GM23248 (cell line): ENCODE measurements at regions not wholly inside any gene's neighbourhood (a gene's known extent, or its start where the extent isn't known, plus 50 kb on each side); places are given as distances from the start of the nearest gene placed in this dataset.
A peak's percentile ranks its signal among the peaks of the same experiment; 100 is the strongest.

Experiments
- DNase-seq: peaks from one replicate; pipeline ENCODE4 v3.0.0-alpha.2; 2015
- H2AFZ ChIP-seq: fragments of 200-600 bp; sonication (generic); 2 replicates; pipeline ENCODE4 v1.6.1; 2016; ENCODE audit warnings: antibody characterized with exemption
- H3F3A ChIP-seq: fragments of 200-600 bp; sonication (generic); 2 replicates; pipeline ENCODE4 v1.6.1; 2016; ENCODE audit warnings: mild to moderate bottlenecking, antibody characterized with exemption, mixed run types; ENCODE audit not compliant: insufficient read depth
- H3K27ac ChIP-seq: fragments of 200-600 bp; sonication (generic); 2 replicates; pipeline ENCODE4 v1.5.1; 2016; ENCODE audit warnings: mild to moderate bottlenecking
- H3K27me3 ChIP-seq: fragments of 200-600 bp; sonication (generic); replicated peaks from 2 replicates; pipeline ENCODE4 v1.6.1; 2016; ENCODE audit warnings: mild to moderate bottlenecking; ENCODE audit not compliant: insufficient read depth
- H3K36me3 ChIP-seq: fragments of 200-600 bp; sonication (generic); 2 replicates; pipeline ENCODE4 v1.6.1; 2016; ENCODE audit warnings: low read depth, mild to moderate bottlenecking
- H3K4me1 ChIP-seq: fragments of 200-600 bp; sonication (generic); 2 replicates; pipeline ENCODE4 v1.6.1; 2016; ENCODE audit warnings: mild to moderate bottlenecking; ENCODE audit not compliant: insufficient read depth
- H3K4me2 ChIP-seq: fragments of 200-600 bp; sonication (generic); one replicate; pipeline ENCODE4 v1.6.1; 2016; ENCODE audit warnings: mild to moderate bottlenecking; ENCODE audit not compliant: unreplicated experiment
- H3K4me3 ChIP-seq: fragments of 200-600 bp; sonication (generic); 2 replicates; pipeline ENCODE4 v1.5.1; 2016; ENCODE audit warnings: mild to moderate bottlenecking
- H3K79me2 ChIP-seq: fragments of 200-600 bp; sonication (generic); 2 replicates; pipeline ENCODE4 v1.6.1; 2016; ENCODE audit warnings: mild to moderate bottlenecking; ENCODE audit not compliant: insufficient read depth
- H3K9ac ChIP-seq: fragments of 200-600 bp; sonication (generic); 2 replicates; pipeline ENCODE4 v1.6.1; 2016; ENCODE audit warnings: mild to moderate bottlenecking
- H3K9me2 ChIP-seq: fragments of 200-600 bp; sonication (generic); 2 replicates; pipeline ENCODE4 v1.6.1; 2016; ENCODE audit warnings: mixed run types, mild to moderate bottlenecking, moderate library complexity; ENCODE audit not compliant: insufficient read depth
- H3K9me3 ChIP-seq: fragments of 200-600 bp; sonication (generic); one replicate; pipeline ENCODE4 v1.6.1; 2017; ENCODE audit warnings: low read depth
- H4K20me1 ChIP-seq: fragments of 200-600 bp; sonication (generic); 2 replicates; pipeline ENCODE4 v1.6.0; 2016; ENCODE audit not compliant: insufficient read depth
- EZH2 ChIP-seq: fragments of 200-600 bp; sonication (generic); IDR thresholded peaks from 2 replicates; pipeline ENCODE4 v1.6.1; 2018; ENCODE audit warnings: antibody characterized with exemption, mild to moderate bottlenecking; ENCODE audit not compliant: insufficient read depth, poor library complexity, severe bottlenecking
- EZH2phosphoT487 ChIP-seq: fragments of 200-600 bp; sonication (generic); IDR thresholded peaks from 2 replicates; pipeline ENCODE4 v1.6.1; 2018; ENCODE audit warnings: antibody characterized with exemption, moderate library complexity, mild to moderate bottlenecking, low read depth; ENCODE audit not compliant: insufficient read depth
- WGBS, 2 experiments: methylation state at CpG; one replicate each; pipeline ENCODE4 v1.1.6; 2015 to 2017; ENCODE audit warnings: low lambda C conversion rate in 2 of 2, low coverage in 1 of 2; ENCODE audit errors: missing lambda C conversion rate in 2 of 2; 5-methylcytosine and 5-hydroxymethylcytosine counted together
- in situ Hi-C: fragments of 300-500 bp; cut with MboI; formaldehyde crosslinking; loops from 2 replicates; pipeline ENCODE4 v1.15.0; 2020

GRCh38 chr2:176392744-176393414 lies 123.6 kb downstream of the MTX2 start:
- in situ Hi-C loops: no loop called here
- H3K27ac ChIP-seq: no peak overlapping the region
- H3K27me3 ChIP-seq: no peaks in the 10 kb centered on the region
- no peaks in the 10 kb centered on the region for H3K9me3 ChIP-seq
- H3K4me1 ChIP-seq: peaks cover 15% of the 10 kb centered on the region
- TF ChIP-seq EZH2: no peak
- TF ChIP-seq EZH2phosphoT487: no peak
- H2AFZ ChIP-seq: no peak overlapping the region
- no peaks in the 10 kb centered on the region for H4K20me1 ChIP-seq
- H3K79me2 ChIP-seq: no peaks in the 10 kb centered on the region
- no peak overlapping the region for H3K4me2 ChIP-seq
- no peaks in the 10 kb centered on the region for H3K36me3 ChIP-seq
- H3K4me3 ChIP-seq: no peak overlapping the region
- peaks cover 10% of the 10 kb centered on the region for H3F3A ChIP-seq
- H3K9ac ChIP-seq: no peak overlapping the region
- DNase-seq: no peak
- no peaks in the 10 kb centered on the region for H3K9me2 ChIP-seq
- 80 to 81% methylated on average over 3 of the region's 3 CpGs for WGBS, 2 experiments

DNA sequence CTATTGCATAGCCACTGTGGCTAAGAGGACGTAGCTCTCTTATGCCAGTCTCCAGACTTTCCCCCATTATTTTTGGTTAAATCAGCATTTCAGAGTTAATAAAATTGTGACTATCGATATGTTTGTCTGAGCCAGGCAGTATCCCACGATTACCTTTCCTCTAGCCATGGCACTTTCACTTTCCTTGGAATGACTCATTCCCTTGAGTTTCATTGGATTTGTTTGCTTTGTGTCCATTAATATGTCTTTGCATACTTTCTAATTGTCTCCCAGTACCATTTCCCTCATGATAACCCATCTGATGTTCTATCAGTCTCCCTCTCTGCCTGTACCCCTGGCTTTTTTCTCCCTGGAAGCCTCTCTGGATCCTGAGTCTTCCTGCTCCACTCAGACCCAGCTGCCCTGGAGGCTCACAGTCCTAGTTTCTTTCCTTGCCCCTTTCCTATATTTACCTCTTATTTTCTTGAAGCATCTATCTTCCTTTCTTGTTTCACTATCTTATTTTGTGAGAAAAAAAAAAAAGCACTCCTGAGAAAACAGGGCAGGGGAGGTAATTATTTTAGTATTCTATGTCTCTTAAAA lies 126.1 kb downstream of the MTX2 start:
- peaks cover 23% of the 10 kb centered on the region for H3F3A ChIP-seq
- no peak for DNase-seq
- no peaks in the 10 kb centered on the region for H3K9me3 ChIP-seq
- TF ChIP-seq EZH2phosphoT487 (no peak), EZH2 (no peak)
- H3K9ac ChIP-seq: no peak overlapping the region
- H2AFZ ChIP-seq: no peak overlapping the region
- peaks cover 19% of the 10 kb centered on the region for H3K4me1 ChIP-seq
- no peak overlapping the region for H3K27ac ChIP-seq
- no peaks in the 10 kb centered on the region for H3K36me3 ChIP-seq
- in situ Hi-C loops: no loop called here
- WGBS, 2 experiments: 79 to 81% methylated on average over 3 of the region's 3 CpGs
- H3K79me2 ChIP-seq: no peaks in the 10 kb centered on the region
- H3K27me3 ChIP-seq: no peaks in the 10 kb centered on the region
- no peak overlapping the region for H3K4me2 ChIP-seq
- no peaks in the 10 kb centered on the region for H4K20me1 ChIP-seq
- no peak overlapping the region for H3K4me3 ChIP-seq
- H3K9me2 ChIP-seq: no peaks in the 10 kb centered on the region

DNA sequence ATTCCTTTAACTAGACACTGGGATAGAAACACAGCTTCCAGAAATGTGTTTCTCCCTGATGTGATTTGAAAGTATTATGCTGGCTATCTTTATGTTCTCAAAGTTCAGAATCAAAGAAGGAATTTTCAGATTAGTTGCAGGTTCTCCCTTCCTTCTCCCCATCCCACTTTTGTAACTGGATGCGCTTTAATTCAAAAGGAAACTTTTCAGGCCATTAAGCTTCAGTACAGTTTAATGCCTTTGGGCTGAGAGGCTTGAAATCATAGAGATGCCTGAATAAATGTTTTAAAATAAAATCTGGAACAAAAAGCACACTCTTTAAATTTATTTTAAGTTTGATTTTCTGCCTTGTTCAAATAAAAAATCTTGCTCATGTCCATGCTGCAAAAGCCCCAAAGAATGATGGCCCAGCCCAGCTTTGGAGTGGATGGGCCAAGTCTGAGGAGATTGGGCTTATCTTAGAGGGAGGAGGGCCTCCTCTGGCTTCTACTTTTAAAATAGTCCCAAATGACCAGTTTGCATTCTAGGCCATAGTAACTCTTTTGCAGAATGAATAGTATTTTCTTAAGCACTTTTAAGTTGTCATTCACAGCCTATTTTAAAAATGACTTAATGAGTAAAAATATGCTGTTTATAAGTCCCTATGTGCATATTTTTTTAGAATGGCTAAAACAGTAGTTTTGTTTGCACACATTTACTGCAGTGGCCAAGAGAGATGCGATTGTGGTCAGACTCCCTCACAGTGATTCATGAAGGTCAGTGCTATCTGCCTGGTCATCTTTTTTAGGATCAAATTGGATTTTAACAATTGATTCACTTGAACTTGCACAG lies 129.2 kb downstream of the MTX2 start:
- no peaks in the 10 kb centered on the region for H3K36me3 ChIP-seq
- H3F3A ChIP-seq: peaks cover 18% of the 10 kb centered on the region
- peak; percentile 47 for DNase-seq
- in situ Hi-C loops: no loop called here
- H4K20me1 ChIP-seq: no peaks in the 10 kb centered on the region
- no peaks in the 10 kb centered on the region for H3K9me2 ChIP-seq
- no peak overlapping the region for H3K27ac ChIP-seq
- H3K9ac ChIP-seq: no peak overlapping the region
- H3K4me1 ChIP-seq: peaks cover 11% of the 10 kb centered on the region
- H3K4me2 ChIP-seq: no peak overlapping the region
- H3K79me2 ChIP-seq: no peaks in the 10 kb centered on the region
- H3K9me3 ChIP-seq: no peaks in the 10 kb centered on the region
- H3K27me3 ChIP-seq: no peaks in the 10 kb centered on the region
- H2AFZ ChIP-seq: no peak overlapping the region
- no peak overlapping the region for H3K4me3 ChIP-seq
- 76 to 81% methylated on average over 2 of the region's 2 CpGs for WGBS, 2 experiments
- TF ChIP-seq EZH2 (no peak), EZH2phosphoT487 (no peak)

DNA sequence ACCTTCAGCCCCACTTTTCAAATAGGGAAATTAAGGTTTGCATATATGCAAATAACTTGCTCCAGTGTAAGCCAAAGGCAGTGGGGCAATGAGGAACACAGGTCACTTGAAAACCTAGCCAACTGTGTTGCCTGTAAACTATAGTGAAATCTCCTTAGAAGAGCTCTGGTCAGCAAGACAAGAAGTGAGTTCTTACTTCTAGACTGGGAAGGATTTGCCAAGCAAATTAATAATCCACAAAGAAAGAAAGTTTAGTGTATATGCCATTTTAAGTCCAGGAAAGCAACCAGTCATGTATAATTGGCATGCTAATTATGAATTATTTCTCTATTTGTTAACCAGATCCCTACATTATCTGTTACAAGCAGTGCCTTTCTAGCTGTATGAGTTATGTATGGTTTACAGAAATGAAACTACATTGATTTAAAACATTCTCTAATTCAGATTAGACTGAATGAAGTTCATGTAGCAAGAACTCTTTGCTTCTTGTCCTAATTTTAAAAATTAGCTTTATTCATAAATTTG lies 129.9 kb downstream of the MTX2 start:
- no peak for DNase-seq
- Histone ChIP-seq H3K27me3 (no peaks in the 10 kb centered on the region), H3K9me2 (no peaks in the 10 kb centered on the region), H3K4me1 (peaks cover 11% of the 10 kb centered on the region), H4K20me1 (no peaks in the 10 kb centered on the region), H3K4me2 (no peak overlapping the region), H3K79me2 (no peaks in the 10 kb centered on the region), H3K9me3 (no peaks in the 10 kb centered on the region), H2AFZ (no peak overlapping the region), H3F3A (peaks cover 18% of the 10 kb centered on the region), H3K4me3 (no peak overlapping the region), H3K27ac (no peak overlapping the region), H3K36me3 (no peaks in the 10 kb centered on the region), H3K9ac (no peak overlapping the region)
- in situ Hi-C loops: no loop called here
- TF ChIP-seq EZH2phosphoT487 (no peak), EZH2 (no peak)
